ENCODE measurements at regions not wholly inside any gene's neighbourhood (a gene's known extent, or its start where the extent isn't known, plus 50 kb on each side); places are given as distances from the start of the nearest gene placed in this dataset.

GRCh38 chr2:120866071-120866470, 130.4 kb downstream of the GLI2 start:
- H3K4me1 ChIP-seq (ENCODE audit: insufficient read depth, low read length): no peaks in the 10 kb centered on the region
- ATAC-seq: no peak
- no peak overlapping the region for H2AFZ ChIP-seq (ENCODE audit: low read length)
- TF ChIP-seq ZBTB8A (CRISPR knock-in tag; IDR thresholded peaks at IDR 0.05; ENCODE audit: borderline replicate concordance, low read depth): no peak
- no peak for TF ChIP-seq HBP1 (CRISPR knock-in tag; IDR thresholded peaks at IDR 0.05; ENCODE audit: low read depth)
- no peak for TF ChIP-seq KDM2A (CRISPR knock-in tag; IDR thresholded peaks at IDR 0.05; ENCODE audit: borderline replicate concordance, low read depth)
- TF ChIP-seq JDP2 (CRISPR knock-in tag; IDR thresholded peaks at IDR 0.05; ENCODE audit: borderline replicate concordance): no peak
- no peak for TF ChIP-seq NFKB2 (CRISPR knock-in tag; IDR thresholded peaks at IDR 0.05; ENCODE audit: borderline replicate concordance)
- TF ChIP-seq TCF7 (IDR thresholded peaks at IDR 0.05; ENCODE audit: low read depth): no peak
- no peak for TF ChIP-seq FOXP1 (IDR thresholded peaks at IDR 0.05)
- TF ChIP-seq FOXP1 (CRISPR knock-in tag; IDR thresholded peaks at IDR 0.05): no peak
- TF ChIP-seq CEBPZ (IDR thresholded peaks at IDR 0.05; ENCODE audit: low read length): no peak
- no peak for TF ChIP-seq FUBP1 (CRISPR knock-in tag; IDR thresholded peaks at IDR 0.05; ENCODE audit: borderline replicate concordance)
- TF ChIP-seq, protein P1, sequence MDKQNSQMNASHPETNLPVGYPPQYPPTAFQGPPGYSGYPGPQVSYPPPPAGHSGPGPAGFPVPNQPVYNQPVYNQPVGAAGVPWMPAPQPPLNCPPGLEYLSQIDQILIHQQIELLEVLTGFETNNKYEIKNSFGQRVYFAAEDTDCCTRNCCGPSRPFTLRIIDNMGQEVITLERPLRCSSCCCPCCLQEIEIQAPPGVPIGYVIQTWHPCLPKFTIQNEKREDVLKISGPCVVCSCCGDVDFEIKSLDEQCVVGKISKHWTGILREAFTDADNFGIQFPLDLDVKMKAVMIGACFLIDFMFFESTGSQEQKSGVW (CRISPR knock-in tag; IDR thresholded peaks at IDR 0.05; ENCODE audit: borderline replicate concordance): no peak
- no peak for TF ChIP-seq KMT2A (CRISPR knock-in tag; IDR thresholded peaks at IDR 0.05)
- TF ChIP-seq NCOA5 (CRISPR knock-in tag; IDR thresholded peaks at IDR 0.05): no peak
- TF ChIP-seq ZNF747 (CRISPR knock-in tag; IDR thresholded peaks at IDR 0.05; ENCODE audit: borderline replicate concordance): no peak
- TF ChIP-seq TAF15 (IDR thresholded peaks at IDR 0.05; ENCODE audit: low read depth, low read length, poor library complexity, severe bottlenecking): no peak
- TF ChIP-seq ZNF839 (CRISPR knock-in tag; IDR thresholded peaks at IDR 0.05; ENCODE audit: borderline replicate concordance): no peak
- no peak overlapping the region for H3K4me2 ChIP-seq (ENCODE audit: low read depth, low read length)
- DNase-seq (ENCODE audit: low spot score): no peak
- ChIA-PET CTCF (ENCODE audit: low intra/inter-chr PET ratio, low total read pairs) (no interaction called here), POLR2A (no interaction called here)
- in situ Hi-C loops (cut with HindIII; ENCODE audit: extremely low pct_ligation_motif_present, low pct_unique_long_range_greater_than_20kb) (no loop called here), intact Hi-C loops (cut with micrococcal nuclease; ENCODE audit: unreplicated experiment) (no loop called here)
- no peak overlapping the region for H3K4me3 ChIP-seq (replicated peaks in 1 of 3; ENCODE audit: insufficient read depth in 1 of 3, low read depth in 2 of 3, low read length in 3 of 3)
- BruUV-seq (replicated peaks): no TSS peak
- H3K27me3 ChIP-seq (ENCODE audit: control insufficient read depth in 1 of 2, insufficient read depth in 2 of 2, low read length in 2 of 2): peaks cover 14 to 89% of the 10 kb centered on the region in 2 experiments; a peak in 4 of 5 replicates
- no peak overlapping the region for H3K9ac ChIP-seq (ENCODE audit: insufficient read depth, low read depth, low read length)
- FAIRE-seq: no peak
- no peak overlapping the region for H3K27ac ChIP-seq (ENCODE audit: extremely low read length, insufficient read depth, low read length)
- H3K36me3 ChIP-seq (replicated peaks in 1 of 2; ENCODE audit: control insufficient read depth in 1 of 2, insufficient read depth in 2 of 2, low read length in 2 of 2): no peaks in the 10 kb centered on the region
- H3K79me2 ChIP-seq (ENCODE audit: insufficient read depth, low read length): no peaks in the 10 kb centered on the region
- H4K20me1 ChIP-seq (ENCODE audit: insufficient read depth, low read length): no peaks in the 10 kb centered on the region; the same call in 1 of the 2 replicates
- H3K9me3 ChIP-seq (ENCODE audit: low read length): no peaks in the 10 kb centered on the region
- 52% methylated on average over 7 of the region's 7 CpGs for WGBS (ENCODE audit: low lambda C conversion rate)

All from HepG2 (cell line).